NCI-H1930 (cell line): ENCODE measurements at regions not wholly inside any gene's neighbourhood (a gene's known extent, or its start where the extent isn't known, plus 50 kb on each side); places are given as distances from the start of the nearest gene placed in this dataset.
"Not testable (repeated sequence)": the region's sequence is repeated elsewhere in the genome, so short reads cannot be mapped to it uniquely, and the experiment has no call there.

Source experiments
- DNase-seq, 2 experiments: peaks; one replicate each; lab custom pipeline; 2025; lab: John Stamatoyannopoulos, UW

- DNase-seq: not testable (repeated sequence)
Observed at GRCh38 chr11:67940440-67940839, 63.5 kb downstream of the UNC93B1 start.

GRCh38 chr11:67938964-67939363 lies 64.9 kb downstream of the UNC93B1 start:
- DNase-seq: not testable (repeated sequence)

- DNase-seq: not testable (repeated sequence)
Observed at GRCh38 chr11:67938371-67938770, 65.5 kb downstream of the UNC93B1 start.

- not testable (repeated sequence) for DNase-seq
Observed at GRCh38 chr11:67923565-67923964, 80.3 kb downstream of the UNC93B1 start.

GRCh38 chr11:67920546-67920945 lies 83.4 kb downstream of the UNC93B1 start:
- DNase-seq: not testable (repeated sequence)

GRCh38 chr11:67912184-67912583 lies 91.7 kb downstream of the UNC93B1 start:
- not testable (repeated sequence) for DNase-seq

GRCh38 chr11:67911211-67911610 lies 92.7 kb downstream of the UNC93B1 start:
- not testable (repeated sequence) for DNase-seq

- DNase-seq: not testable (repeated sequence)
Observed at GRCh38 chr11:67910803-67911202, 93.1 kb downstream of the UNC93B1 start.

- DNase-seq: not testable (repeated sequence)
Observed at GRCh38 chr11:67906969-67907368, 96.9 kb downstream of the UNC93B1 start.

- DNase-seq: not testable (repeated sequence)
Observed at GRCh38 chr11:67899462-67899861, 104.4 kb downstream of the UNC93B1 start.

- DNase-seq: not testable (repeated sequence)
Observed at GRCh38 chr11:67893487-67893886, 110.4 kb downstream of the UNC93B1 start.

GRCh38 chr11:67889646-67890045 lies 114.3 kb downstream of the UNC93B1 start:
- not testable (repeated sequence) for DNase-seq

GRCh38 chr11:67888056-67888455 lies 115.8 kb downstream of the UNC93B1 start:
- not testable (repeated sequence) for DNase-seq

- not testable (repeated sequence) for DNase-seq
Observed at GRCh38 chr11:67886672-67887071, 117.2 kb downstream of the UNC93B1 start.

GRCh38 chr11:67886207-67886606 lies 117.7 kb downstream of the UNC93B1 start:
- not testable (repeated sequence) for DNase-seq

- not testable (repeated sequence) for DNase-seq
Observed at GRCh38 chr11:67885574-67885973, 118.3 kb downstream of the UNC93B1 start.

- not testable (repeated sequence) for DNase-seq
Observed at GRCh38 chr11:67884761-67885558, 118.9 kb downstream of the UNC93B1 start.

GRCh38 chr11:67884073-67884757 lies 119.7 kb downstream of the UNC93B1 start:
- not testable (repeated sequence) for DNase-seq

GRCh38 chr11:67882304-67882703 lies 121.6 kb downstream of the UNC93B1 start:
- not testable (repeated sequence) for DNase-seq

GRCh38 chr11:67881836-67882235 lies 122.1 kb downstream of the UNC93B1 start:
- DNase-seq: not testable (repeated sequence)

GRCh38 chr11:67880594-67881196 lies 123.2 kb downstream of the UNC93B1 start:
- DNase-seq: not testable (repeated sequence)

- not testable (repeated sequence) for DNase-seq
Observed at GRCh38 chr11:67878666-67879065, 125.2 kb downstream of the UNC93B1 start.
